ENCODE measurements at regions not wholly inside any gene's neighbourhood (a gene's known extent, or its start where the extent isn't known, plus 50 kb on each side); places are given as distances from the start of the nearest gene placed in this dataset.

- TF ChIP-seq POLR2AphosphoS5 (IDR thresholded peaks at IDR 0.05) (no peak), POLR2A (IDR thresholded peaks at IDR 0.05) (no peak)
Observed at GRCh38 chr12:94775710-94776109, 125.4 kb upstream of the TMCC3 start.
